WERI-Rb-1 (cell line): ENCODE measurements at regions not wholly inside any gene's neighbourhood (a gene's known extent, or its start where the extent isn't known, plus 50 kb on each side); places are given as distances from the start of the nearest gene placed in this dataset.

Experiments
- DNase-seq: peaks from one replicate; pipeline ENCODE4 v3.0.0-alpha.2; 2020
- H3K27ac ChIP-seq: fragments of 250-450 bp; sonication (Bioruptor Pico); 2 replicates; pipeline ENCODE4 v1.5.1; 2020; ENCODE audit warnings: mild to moderate bottlenecking, moderate library complexity
- H3K27me3 ChIP-seq: fragments of 250-450 bp; sonication (Bioruptor Pico); 2 replicates; pipeline ENCODE4 v1.5.1; 2021; ENCODE audit warnings: mild to moderate bottlenecking, low read depth, moderate library complexity; ENCODE audit not compliant: insufficient read depth, severe bottlenecking
- H3K36me3 ChIP-seq: fragments of 250-450 bp; sonication (Bioruptor Pico); 2 replicates; pipeline ENCODE4 v1.5.1; 2020; ENCODE audit warnings: mild to moderate bottlenecking, moderate library complexity
- H3K4me3 ChIP-seq: 2 replicates; pipeline ENCODE4 v1.5.1; 2011; ENCODE audit warnings: low read depth, mild to moderate bottlenecking, control low read depth, low read length
- H3K9me3 ChIP-seq: fragments of 250-450 bp; sonication (Bioruptor Pico); 2 replicates; pipeline ENCODE4 v1.5.1; 2021; ENCODE audit warnings: mild to moderate bottlenecking, moderate library complexity; ENCODE audit not compliant: severe bottlenecking
- TF ChIP-seq, protein P1 (sequence below): IDR thresholded peaks from 2 replicates; pipeline ENCODE4 v1.5.1; 2011; ENCODE audit warnings: low read depth, mild to moderate bottlenecking, control low read depth, inconsistent platforms, low read length

DNA sequence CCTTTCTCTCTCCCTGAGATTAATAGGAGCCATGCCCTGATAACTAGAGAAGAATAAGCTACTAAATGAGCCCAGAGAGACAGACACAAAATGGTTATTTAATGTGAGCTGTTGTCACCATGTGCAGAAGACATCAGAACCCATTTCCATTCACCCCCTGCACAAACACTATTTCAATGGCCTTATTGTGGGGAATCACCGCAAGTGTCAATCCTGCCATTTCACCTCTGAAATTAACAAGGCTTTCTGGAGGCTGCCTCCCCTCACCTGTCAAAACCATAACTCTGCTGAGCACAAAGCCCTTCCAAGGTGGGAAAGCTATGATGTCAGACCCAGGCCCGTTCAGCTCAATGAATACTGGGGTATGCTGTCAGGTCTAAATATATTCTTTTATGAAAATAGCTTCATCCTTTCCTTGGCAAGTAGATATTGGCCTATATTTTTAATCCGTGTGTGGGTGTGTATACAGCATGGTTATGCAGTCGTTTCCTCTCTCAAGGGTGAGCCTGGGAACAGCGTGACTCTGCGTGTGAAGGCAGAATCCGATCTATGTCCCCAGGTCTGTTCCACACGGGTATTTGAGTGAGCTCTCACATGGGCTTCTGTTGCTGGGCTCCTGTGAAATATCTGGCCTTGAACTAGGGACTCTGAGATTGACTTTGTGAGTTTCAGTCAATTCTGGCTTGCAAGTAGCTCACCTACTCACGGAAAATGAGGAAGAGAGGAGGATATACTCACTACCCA lies 266.3 kb downstream of the FBXW7 start:
- H3K27ac ChIP-seq = no peak overlapping the region
- H3K36me3 ChIP-seq = no peaks in the 10 kb centered on the region
- H3K27me3 ChIP-seq = peaks cover 62% of the 10 kb centered on the region
- no peak for DNase-seq
- TF ChIP-seq, protein P1, sequence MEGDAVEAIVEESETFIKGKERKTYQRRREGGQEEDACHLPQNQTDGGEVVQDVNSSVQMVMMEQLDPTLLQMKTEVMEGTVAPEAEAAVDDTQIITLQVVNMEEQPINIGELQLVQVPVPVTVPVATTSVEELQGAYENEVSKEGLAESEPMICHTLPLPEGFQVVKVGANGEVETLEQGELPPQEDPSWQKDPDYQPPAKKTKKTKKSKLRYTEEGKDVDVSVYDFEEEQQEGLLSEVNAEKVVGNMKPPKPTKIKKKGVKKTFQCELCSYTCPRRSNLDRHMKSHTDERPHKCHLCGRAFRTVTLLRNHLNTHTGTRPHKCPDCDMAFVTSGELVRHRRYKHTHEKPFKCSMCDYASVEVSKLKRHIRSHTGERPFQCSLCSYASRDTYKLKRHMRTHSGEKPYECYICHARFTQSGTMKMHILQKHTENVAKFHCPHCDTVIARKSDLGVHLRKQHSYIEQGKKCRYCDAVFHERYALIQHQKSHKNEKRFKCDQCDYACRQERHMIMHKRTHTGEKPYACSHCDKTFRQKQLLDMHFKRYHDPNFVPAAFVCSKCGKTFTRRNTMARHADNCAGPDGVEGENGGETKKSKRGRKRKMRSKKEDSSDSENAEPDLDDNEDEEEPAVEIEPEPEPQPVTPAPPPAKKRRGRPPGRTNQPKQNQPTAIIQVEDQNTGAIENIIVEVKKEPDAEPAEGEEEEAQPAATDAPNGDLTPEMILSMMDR = no peak
- H3K4me3 ChIP-seq = no peak overlapping the region
- H3K9me3 ChIP-seq = peaks cover 7% of the 10 kb centered on the region

DNA sequence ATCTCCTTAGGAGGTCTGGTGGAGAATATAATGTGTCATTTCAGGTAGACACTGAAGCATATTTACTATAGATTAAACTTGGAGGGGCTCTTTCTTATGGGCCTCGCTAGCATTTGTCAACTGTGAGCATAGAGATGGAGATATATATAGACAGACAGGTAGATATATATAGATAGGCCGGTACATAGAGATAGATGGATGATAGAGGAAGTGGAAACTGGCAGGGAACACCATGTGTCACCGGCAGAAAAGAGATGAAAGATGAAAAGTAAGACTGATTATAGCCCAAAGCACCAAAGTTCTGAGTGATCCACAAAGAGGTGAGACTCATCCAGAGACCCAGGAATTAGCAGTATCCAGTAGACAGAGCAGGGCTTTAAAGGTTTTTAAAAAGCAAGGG lies 268.1 kb downstream of the FBXW7 start:
- Histone ChIP-seq H3K9me3 (peaks cover 7% of the 10 kb centered on the region), H3K27ac (no peak overlapping the region), H3K4me3 (no peak overlapping the region), H3K27me3 (peaks cover 55% of the 10 kb centered on the region), H3K36me3 (no peaks in the 10 kb centered on the region)
- TF ChIP-seq, protein P1 = no peak
- no peak for DNase-seq

DNA sequence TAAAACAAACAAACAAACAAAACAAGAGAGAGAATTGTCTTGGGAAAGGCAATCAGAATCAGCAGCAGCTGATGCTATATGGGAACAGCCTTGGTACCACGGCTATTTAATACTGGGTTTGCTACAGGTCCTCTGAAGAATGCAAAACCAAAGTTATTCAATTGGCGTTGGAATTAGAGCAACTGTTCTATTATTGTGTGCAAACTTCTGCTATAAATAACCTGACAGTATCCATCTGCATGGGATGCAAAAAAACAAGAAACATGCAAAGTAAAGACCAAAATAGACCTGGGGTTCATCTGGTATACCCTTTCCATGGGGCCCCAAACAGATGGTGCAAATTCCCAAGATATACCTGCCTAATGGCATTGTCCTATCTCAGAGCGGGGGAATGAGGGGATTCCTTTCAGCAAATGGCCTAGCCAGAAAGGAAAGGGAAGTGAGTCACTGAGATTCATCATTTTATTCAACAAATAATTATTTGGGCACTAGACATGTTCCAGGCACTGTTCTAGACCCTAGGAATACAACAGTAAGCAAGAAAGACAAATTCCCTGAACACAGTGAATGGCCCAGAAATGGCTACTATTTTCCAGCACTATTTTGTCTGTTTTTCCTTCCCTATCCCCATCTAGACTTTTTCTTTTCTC lies 268.9 kb downstream of the FBXW7 start:
- Histone ChIP-seq H3K27me3 (peaks cover 49% of the 10 kb centered on the region), H3K9me3 (peaks cover 7% of the 10 kb centered on the region), H3K4me3 (no peak overlapping the region), H3K36me3 (no peaks in the 10 kb centered on the region), H3K27ac (no peak overlapping the region)
- TF ChIP-seq, protein P1 = no peak
- no peak for DNase-seq

DNA sequence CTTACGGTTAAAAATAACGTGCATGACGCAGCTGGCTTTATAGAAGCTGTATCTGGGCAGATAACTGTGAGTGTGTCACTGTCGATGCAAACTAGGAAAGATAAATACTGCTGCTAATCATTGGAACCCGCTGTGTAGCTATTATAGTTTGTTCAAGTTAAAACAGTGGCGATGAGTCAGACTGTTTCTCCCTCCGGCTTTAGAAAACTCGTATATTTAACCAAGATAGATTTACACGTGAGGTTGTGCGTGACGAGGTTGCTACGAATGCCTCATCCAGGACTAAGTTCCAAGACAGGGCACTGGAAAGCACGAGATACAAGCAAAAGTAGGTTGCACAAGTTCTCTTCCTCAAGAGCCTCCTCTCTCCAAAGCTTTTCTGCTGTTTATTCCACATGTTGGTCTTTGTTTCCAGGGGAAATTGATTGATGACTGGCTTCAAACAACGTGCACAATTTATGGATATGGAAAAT lies 270.7 kb downstream of the FBXW7 start:
- DNase-seq = no peak
- no peak overlapping the region for H3K4me3 ChIP-seq

DNA sequence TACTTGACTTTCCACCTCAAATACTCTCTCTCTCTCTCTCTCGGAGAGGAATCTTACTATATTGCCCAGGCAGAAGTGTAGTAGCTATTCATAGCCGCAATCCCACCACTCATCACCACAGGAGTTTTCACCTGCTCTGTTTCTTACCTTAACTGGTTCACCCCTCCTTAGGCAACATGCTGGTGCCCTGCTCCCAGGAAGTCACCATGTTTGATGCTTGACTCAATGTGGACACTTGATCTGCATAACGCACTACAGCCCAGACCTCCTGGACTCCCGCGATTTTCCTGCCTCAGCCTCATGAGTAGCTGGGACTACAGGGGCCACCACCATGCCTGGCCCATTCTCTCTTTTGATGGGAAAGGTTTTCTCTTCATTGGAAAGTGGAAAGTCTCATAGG lies 271.8 kb downstream of the FBXW7 start:
- TF ChIP-seq, protein P1 = no peak
- Histone ChIP-seq H3K36me3 (no peaks in the 10 kb centered on the region), H3K27me3 (peaks cover 30% of the 10 kb centered on the region), H3K9me3 (peaks cover 5% of the 10 kb centered on the region), H3K27ac (no peak overlapping the region), H3K4me3 (no peak overlapping the region)
- DNase-seq = no peak

More for the DNA sequence above, 270.7 kb downstream of the FBXW7 start:
- no peak overlapping the region for H3K27ac ChIP-seq
- no peaks in the 10 kb centered on the region for H3K36me3 ChIP-seq
- peaks cover 37% of the 10 kb centered on the region for H3K27me3 ChIP-seq
- TF ChIP-seq, protein P1 = no peak
- peaks cover 5% of the 10 kb centered on the region for H3K9me3 ChIP-seq
